ENCODE measurements at regions not wholly inside any gene's neighbourhood (a gene's known extent, or its start where the extent isn't known, plus 50 kb on each side); places are given as distances from the start of the nearest gene placed in this dataset.

DNA sequence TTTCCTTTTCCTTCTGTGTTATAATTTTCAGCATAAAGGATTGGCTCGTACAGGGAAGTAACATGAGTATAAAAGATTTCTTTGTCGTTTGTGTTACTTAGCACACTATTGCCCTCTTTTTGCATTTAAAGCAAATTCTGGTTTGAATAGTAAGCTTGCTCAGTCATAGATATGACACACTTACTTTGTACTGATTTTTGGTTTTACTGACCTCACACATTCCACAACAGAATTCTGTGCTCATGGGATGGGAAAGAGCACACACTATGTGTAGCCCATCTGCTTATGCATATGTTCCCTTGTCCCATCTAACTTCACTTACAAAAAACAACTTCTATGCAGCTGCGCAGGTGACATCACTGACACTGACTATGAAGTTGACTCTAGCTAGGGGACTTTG lies 111.9 kb upstream of the MTAP start:
- 100% methylated on average over 1 of the region's 3 CpGs for WGBS (ENCODE audit: insufficient coverage)
- CTCF ChIA-PET, result interaction anchor here (0.9 kb wide), 1 partner anchor 10 kb away, joined by 3 read pairs; no protein-coding TSS in a partner anchor

DNA sequence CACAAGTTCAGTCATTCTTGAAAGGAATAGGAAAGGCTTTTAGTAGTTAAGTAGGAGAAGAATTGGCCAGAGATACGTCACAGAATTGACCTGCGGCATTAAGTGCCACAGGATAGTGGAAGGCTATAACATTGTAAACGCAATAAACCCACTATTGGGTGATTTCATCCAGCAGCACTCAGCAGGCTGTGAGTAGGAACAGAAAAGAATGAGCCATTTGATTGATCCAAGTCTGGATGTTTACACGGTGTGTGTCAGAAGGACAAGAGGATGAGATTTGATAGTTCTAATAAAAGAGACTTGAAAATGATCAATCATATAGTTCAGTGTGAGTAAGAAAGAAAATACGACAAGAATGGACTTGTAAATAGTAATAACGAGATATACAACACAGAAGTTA lies 110.0 kb upstream of the MTAP start:
- Histone ChIP-seq H3K27me3 (replicated peaks in 2 of 5; ENCODE audit: control insufficient read depth in 4 of 5, insufficient read depth in 5 of 5, low read length in 4 of 5) (peaks cover 0 to 6% (median 2%) of the 10 kb centered on the region in 5 experiments), H3K36me3 (ENCODE audit: control insufficient read depth in 4 of 4, insufficient read depth in 4 of 4, low read length in 3 of 4) (no peaks in the 10 kb centered on the region), H3K9me3 (ENCODE audit: control extremely low read depth in 1 of 5, control insufficient read depth in 4 of 5, insufficient read depth in 2 of 5, low read depth in 1 of 5, low read length in 4 of 5) (peaks cover 0 to 12% (median 5%) of the 10 kb centered on the region in 5 experiments), H3K4me1 (ENCODE audit: control extremely low read depth in 1 of 4, control insufficient read depth in 4 of 4, insufficient read depth in 4 of 4, low read length in 3 of 4) (no peaks in the 10 kb centered on the region), H3K4me3 (ENCODE audit: control insufficient read depth in 1 of 7, extremely low read depth in 1 of 7, insufficient read depth in 4 of 7, low read depth in 2 of 7, low read length in 6 of 7) (no peak overlapping the region), H3K27ac (ENCODE audit: insufficient read depth in 1 of 2, low read depth in 1 of 2, low read length in 2 of 2, poor library complexity in 1 of 2, severe bottlenecking in 2 of 2) (no peak overlapping the region)
- 91% methylated on average over 5 of the region's 6 CpGs for WGBS (ENCODE audit: insufficient coverage)
- no peak for DNase-seq
- ChIA-PET CTCF (interaction anchor here (1.6 kb wide), 1 partner anchor 9 kb away, joined by 3 read pairs; no protein-coding TSS in a partner anchor), POLR2A (no interaction called here)

More for the DNA sequence above, 111.9 kb upstream of the MTAP start:
- Histone ChIP-seq H3K9me3 (ENCODE audit: control extremely low read depth in 1 of 5, control insufficient read depth in 4 of 5, insufficient read depth in 2 of 5, low read depth in 1 of 5, low read length in 4 of 5) (peaks cover 0 to 3% (median 0%) of the 10 kb centered on the region in 5 experiments), H3K27ac (ENCODE audit: insufficient read depth in 1 of 2, low read depth in 1 of 2, low read length in 2 of 2, poor library complexity in 1 of 2, severe bottlenecking in 2 of 2) (no peak overlapping the region), H3K36me3 (ENCODE audit: control insufficient read depth in 4 of 4, insufficient read depth in 4 of 4, low read length in 3 of 4) (no peaks in the 10 kb centered on the region), H3K27me3 (replicated peaks in 2 of 5; ENCODE audit: control insufficient read depth in 4 of 5, insufficient read depth in 5 of 5, low read length in 4 of 5) (peaks cover 0 to 6% (median 2%) of the 10 kb centered on the region in 5 experiments), H3K4me1 (ENCODE audit: control extremely low read depth in 1 of 4, control insufficient read depth in 4 of 4, insufficient read depth in 4 of 4, low read length in 3 of 4) (no peaks in the 10 kb centered on the region), H3K4me3 (ENCODE audit: control insufficient read depth in 1 of 7, extremely low read depth in 1 of 7, insufficient read depth in 4 of 7, low read depth in 2 of 7, low read length in 6 of 7) (no peak overlapping the region)
- POLR2A ChIA-PET, result no interaction called here
- no peak for DNase-seq

DNA sequence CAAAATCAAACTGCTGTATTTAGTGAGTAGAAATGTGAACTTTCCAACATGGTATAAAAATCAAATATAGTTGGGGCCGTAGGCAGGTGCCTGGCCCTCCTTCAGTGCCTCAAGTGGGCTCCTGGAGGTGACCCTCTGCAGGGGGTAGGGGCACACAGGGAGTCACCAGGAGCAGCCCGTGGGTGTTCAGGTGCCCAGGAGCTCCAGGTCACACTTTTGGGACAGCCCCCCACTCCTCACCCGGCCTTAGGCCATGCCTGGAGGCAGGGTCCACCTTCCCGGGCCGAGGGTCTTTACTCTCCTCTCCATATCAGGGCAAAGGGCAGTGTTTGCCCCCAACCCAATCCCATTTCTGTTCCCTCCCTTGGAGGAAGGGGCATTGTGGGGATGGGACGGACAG lies 108.0 kb upstream of the MTAP start:
- Histone ChIP-seq H3K27me3 (replicated peaks in 2 of 5; ENCODE audit: control insufficient read depth in 4 of 5, insufficient read depth in 5 of 5, low read length in 4 of 5) (peaks cover 0 to 6% (median 2%) of the 10 kb centered on the region in 5 experiments), H3K4me3 (ENCODE audit: control insufficient read depth in 1 of 7, extremely low read depth in 1 of 7, insufficient read depth in 4 of 7, low read depth in 2 of 7, low read length in 6 of 7) (no peak overlapping the region), H3K27ac (ENCODE audit: insufficient read depth in 1 of 2, low read depth in 1 of 2, low read length in 2 of 2, poor library complexity in 1 of 2, severe bottlenecking in 2 of 2) (no peak overlapping the region), H3K36me3 (ENCODE audit: control insufficient read depth in 4 of 4, insufficient read depth in 4 of 4, low read length in 3 of 4) (no peaks in the 10 kb centered on the region), H3K9me3 (ENCODE audit: control extremely low read depth in 1 of 5, control insufficient read depth in 4 of 5, insufficient read depth in 2 of 5, low read depth in 1 of 5, low read length in 4 of 5) (peaks cover 0 to 12% (median 5%) of the 10 kb centered on the region in 5 experiments), H3K4me1 (ENCODE audit: control extremely low read depth in 1 of 4, control insufficient read depth in 4 of 4, insufficient read depth in 4 of 4, low read length in 3 of 4) (no peaks in the 10 kb centered on the region)
- WGBS (ENCODE audit: insufficient coverage), result 92% methylated on average over 5 of the region's 6 CpGs
- POLR2A ChIA-PET, result no interaction called here
- CTCF ChIA-PET, result no interaction called here
- no peak for DNase-seq

DNA sequence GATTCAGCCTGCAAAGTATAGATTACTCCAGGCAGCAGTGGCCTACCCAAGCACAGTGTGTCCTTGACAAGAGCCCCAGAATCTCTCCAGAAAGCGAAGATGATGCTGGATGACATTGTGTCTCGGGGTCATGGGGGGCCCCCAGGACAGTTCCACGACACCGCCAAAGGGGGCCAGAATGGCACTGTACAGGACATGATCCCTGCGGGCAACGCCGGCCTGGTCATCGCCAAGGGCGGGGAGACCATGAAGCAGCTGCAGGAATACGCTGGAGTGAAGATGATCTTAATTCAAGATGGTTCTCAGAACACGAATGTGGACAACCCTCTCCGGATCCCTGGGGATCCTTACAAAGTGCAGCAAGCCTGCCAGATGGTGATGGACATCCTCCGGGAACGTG lies 107.0 kb upstream of the MTAP start:
- 99% methylated on average over 14 of the region's 14 CpGs for WGBS (ENCODE audit: insufficient coverage)
- CTCF ChIA-PET, result no interaction called here

DNA sequence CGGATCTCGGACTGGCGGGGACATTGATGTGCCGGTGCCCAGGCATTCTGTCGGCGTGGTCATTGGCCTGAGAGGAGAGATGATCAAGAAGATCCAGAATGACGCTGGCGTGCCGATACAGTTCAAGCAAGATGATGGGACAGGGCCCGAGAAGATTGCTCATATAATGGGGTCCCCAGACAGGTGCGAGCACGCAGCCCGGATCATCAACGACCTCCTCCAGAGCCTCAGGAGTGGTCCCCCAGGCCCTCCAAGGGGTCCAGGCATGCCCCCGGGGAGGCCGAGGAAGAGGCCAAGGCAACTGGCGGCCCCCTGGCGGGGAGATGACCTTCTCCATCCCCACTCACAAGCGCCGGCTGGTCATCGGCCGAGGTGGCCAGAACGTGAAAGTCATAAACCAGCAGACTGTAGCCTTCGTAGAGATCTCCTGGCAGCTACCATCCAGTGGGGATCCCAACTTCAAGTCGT lies 106.5 kb upstream of the MTAP start:
- peaks cover 0 to 6% (median 2%) of the 10 kb centered on the region in 5 experiments for H3K27me3 ChIP-seq (replicated peaks in 2 of 5; ENCODE audit: control insufficient read depth in 4 of 5, insufficient read depth in 5 of 5, low read length in 4 of 5)
- no peak overlapping the region for H3K4me3 ChIP-seq (ENCODE audit: control insufficient read depth in 1 of 7, extremely low read depth in 1 of 7, insufficient read depth in 4 of 7, low read depth in 2 of 7, low read length in 6 of 7)
- ChIA-PET POLR2A (no interaction called here), CTCF (no interaction called here)
- H3K4me1 ChIP-seq (ENCODE audit: control extremely low read depth in 1 of 4, control insufficient read depth in 4 of 4, insufficient read depth in 4 of 4, low read length in 3 of 4), result no peaks in the 10 kb centered on the region
- H3K36me3 ChIP-seq (ENCODE audit: control insufficient read depth in 4 of 4, insufficient read depth in 4 of 4, low read length in 3 of 4), result no peaks in the 10 kb centered on the region
- H3K27ac ChIP-seq (ENCODE audit: insufficient read depth in 1 of 2, low read depth in 1 of 2, low read length in 2 of 2, poor library complexity in 1 of 2, severe bottlenecking in 2 of 2), result no peak overlapping the region
- no peak for DNase-seq
- peaks cover 0 to 12% (median 5%) of the 10 kb centered on the region in 5 experiments for H3K9me3 ChIP-seq (ENCODE audit: control extremely low read depth in 1 of 5, control insufficient read depth in 4 of 5, insufficient read depth in 2 of 5, low read depth in 1 of 5, low read length in 4 of 5)
- over 99% methylated on average over 23 of the region's 25 CpGs for WGBS (ENCODE audit: insufficient coverage)

More for the DNA sequence above, 107.0 kb upstream of the MTAP start:
- Histone ChIP-seq H3K9me3 (ENCODE audit: control extremely low read depth in 1 of 5, control insufficient read depth in 4 of 5, insufficient read depth in 2 of 5, low read depth in 1 of 5, low read length in 4 of 5) (peaks cover 0 to 12% (median 5%) of the 10 kb centered on the region in 5 experiments), H3K27me3 (replicated peaks in 2 of 5; ENCODE audit: control insufficient read depth in 4 of 5, insufficient read depth in 5 of 5, low read length in 4 of 5) (peaks cover 0 to 6% (median 2%) of the 10 kb centered on the region in 5 experiments), H3K36me3 (ENCODE audit: control insufficient read depth in 4 of 4, insufficient read depth in 4 of 4, low read length in 3 of 4) (no peaks in the 10 kb centered on the region), H3K4me1 (ENCODE audit: control extremely low read depth in 1 of 4, control insufficient read depth in 4 of 4, insufficient read depth in 4 of 4, low read length in 3 of 4) (no peaks in the 10 kb centered on the region), H3K4me3 (ENCODE audit: control insufficient read depth in 1 of 7, extremely low read depth in 1 of 7, insufficient read depth in 4 of 7, low read depth in 2 of 7, low read length in 6 of 7) (no peak overlapping the region), H3K27ac (ENCODE audit: insufficient read depth in 1 of 2, low read depth in 1 of 2, low read length in 2 of 2, poor library complexity in 1 of 2, severe bottlenecking in 2 of 2) (no peak overlapping the region)
- no peak for DNase-seq
- POLR2A ChIA-PET, result no interaction called here

DNA sequence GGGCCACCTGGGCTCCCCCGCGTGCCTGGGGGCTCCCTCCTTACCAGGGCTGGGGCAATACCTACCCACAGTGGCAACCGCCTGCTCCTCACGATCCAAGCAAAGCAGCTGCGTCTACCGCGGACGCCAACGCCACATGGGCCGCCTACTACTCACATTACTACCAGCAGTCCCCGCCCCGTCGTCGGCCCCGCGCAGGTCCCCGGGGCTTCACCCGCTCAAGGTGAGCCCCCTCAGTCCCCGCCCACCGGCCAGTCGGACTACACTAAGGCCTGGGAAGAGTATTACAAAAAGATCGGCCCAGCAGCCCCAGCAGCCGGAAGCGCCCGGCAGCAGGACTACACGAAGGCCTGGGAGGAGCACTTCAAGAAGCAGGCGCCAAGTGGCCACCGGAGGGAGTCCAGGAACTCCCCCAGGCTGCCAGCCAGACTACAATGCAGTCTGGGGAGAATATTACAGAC lies 106.0 kb upstream of the MTAP start:
- WGBS (ENCODE audit: insufficient coverage), result 51% methylated on average over 16 of the region's 28 CpGs
- Histone ChIP-seq H3K36me3 (ENCODE audit: control insufficient read depth in 4 of 4, insufficient read depth in 4 of 4, low read length in 3 of 4) (no peaks in the 10 kb centered on the region), H3K9me3 (ENCODE audit: control extremely low read depth in 1 of 5, control insufficient read depth in 4 of 5, insufficient read depth in 2 of 5, low read depth in 1 of 5, low read length in 4 of 5) (peaks cover 0 to 12% (median 5%) of the 10 kb centered on the region in 5 experiments), H3K4me3 (ENCODE audit: control insufficient read depth in 1 of 7, extremely low read depth in 1 of 7, insufficient read depth in 4 of 7, low read depth in 2 of 7, low read length in 6 of 7) (no peak overlapping the region), H3K4me1 (ENCODE audit: control extremely low read depth in 1 of 4, control insufficient read depth in 4 of 4, insufficient read depth in 4 of 4, low read length in 3 of 4) (no peaks in the 10 kb centered on the region), H3K27ac (ENCODE audit: insufficient read depth in 1 of 2, low read depth in 1 of 2, low read length in 2 of 2, poor library complexity in 1 of 2, severe bottlenecking in 2 of 2) (no peak overlapping the region), H3K27me3 (replicated peaks in 2 of 5; ENCODE audit: control insufficient read depth in 4 of 5, insufficient read depth in 5 of 5, low read length in 4 of 5) (peaks cover 0 to 4% (median 0%) of the 10 kb centered on the region in 5 experiments)
- no peak for DNase-seq
- ChIA-PET POLR2A (no interaction called here), CTCF (no interaction called here)

DNA sequence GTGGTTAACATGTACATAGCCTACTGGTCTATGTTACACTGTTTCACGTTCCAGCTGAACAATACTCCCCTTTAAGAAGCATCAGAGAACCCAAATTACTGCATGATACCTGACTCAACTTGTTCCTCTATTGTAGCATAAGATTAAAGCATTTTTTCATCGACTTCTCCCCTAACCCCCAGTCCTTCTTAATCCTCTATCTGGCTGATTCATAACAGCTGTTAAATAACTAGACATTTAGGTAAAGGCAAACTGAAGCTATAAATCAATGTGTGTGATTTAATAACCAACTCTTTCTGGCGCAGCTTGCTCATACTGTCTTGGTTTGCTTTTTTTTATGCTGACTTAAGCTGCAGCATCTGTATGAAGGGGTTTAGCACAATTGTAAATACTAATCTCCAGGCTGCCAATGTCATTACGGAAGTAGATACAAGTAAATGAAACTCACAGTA lies 94.2 kb upstream of the MTAP start:
- no peaks in the 10 kb centered on the region for H3K9me3 ChIP-seq (ENCODE audit: control extremely low read depth in 1 of 5, control insufficient read depth in 4 of 5, insufficient read depth in 2 of 5, low read depth in 1 of 5, low read length in 4 of 5)
- no peak overlapping the region for H3K4me3 ChIP-seq (ENCODE audit: control insufficient read depth in 1 of 7, extremely low read depth in 1 of 7, insufficient read depth in 4 of 7, low read depth in 2 of 7, low read length in 6 of 7)
- H3K4me1 ChIP-seq (ENCODE audit: control extremely low read depth in 1 of 4, control insufficient read depth in 4 of 4, insufficient read depth in 4 of 4, low read length in 3 of 4), result no peaks in the 10 kb centered on the region
- peaks cover 0 to 6% (median 2%) of the 10 kb centered on the region in 5 experiments for H3K27me3 ChIP-seq (replicated peaks in 2 of 5; ENCODE audit: control insufficient read depth in 4 of 5, insufficient read depth in 5 of 5, low read length in 4 of 5)
- ChIA-PET CTCF (interaction anchor here (1.0 to 3.3 kb wide), 8 partner anchors 41 to 473 kb away, joined by 3 to 18 read pairs (median 5); no protein-coding TSS in a partner anchor), POLR2A (no interaction called here)
- 83% methylated on average over 1 of the region's 4 CpGs for WGBS (ENCODE audit: insufficient coverage)
- no peak for DNase-seq
- H3K27ac ChIP-seq (ENCODE audit: insufficient read depth in 1 of 2, low read depth in 1 of 2, low read length in 2 of 2, poor library complexity in 1 of 2, severe bottlenecking in 2 of 2), result no peak overlapping the region
- H3K36me3 ChIP-seq (ENCODE audit: control insufficient read depth in 4 of 4, insufficient read depth in 4 of 4, low read length in 3 of 4), result no peaks in the 10 kb centered on the region

Measured in common myeloid progenitor, CD34-positive (primary cell).